Esophagus squamous epithelium (tissue), 5 donors: ENCODE measurements at regions not wholly inside any gene's neighbourhood (a gene's known extent, or its start where the extent isn't known, plus 50 kb on each side); places are given as distances from the start of the nearest gene placed in this dataset.
"Not testable (repeated sequence)": the region's sequence is repeated elsewhere in the genome, so short reads cannot be mapped to it uniquely, and the experiment has no call there.

ENCODE experiments used
- DNase-seq: peaks from one replicate; lab custom pipeline; 2025; lab: John Stamatoyannopoulos, UW
- H3K27ac ChIP-seq, 4 donors: fragments of 200-600 bp; sonication (generic); one replicate each; pipeline ENCODE4 v1.5.1; 2016 to 2019; ENCODE audit warnings: mild to moderate bottlenecking in 1 of 4
- H3K27me3 ChIP-seq, 4 donors: fragments of 200-600 bp; sonication (generic); 1 replicate in 3 of 4; 2 replicates in 1 of 4; pipeline versions ENCODE4 v1.5.1 to v1.6.0; 2017 to 2021; ENCODE audit warnings: antibody characterized with exemption in 1 of 4
- H3K36me3 ChIP-seq, 3 donors: fragments of 200-600 bp; sonication (generic); one replicate each; pipeline ENCODE4 v1.5.1; 2016 to 2019
- H3K4me1 ChIP-seq, 3 donors: fragments of 200-600 bp; sonication (generic); one replicate each; pipeline ENCODE4 v1.5.1; 2017 to 2019
- H3K4me3 ChIP-seq, 4 donors: fragments of 200-600 bp; sonication (generic); 1 replicate in 3 of 4; 2 replicates in 1 of 4; pipeline ENCODE4 v1.5.1; 2016 to 2019; ENCODE audit warnings: mild to moderate bottlenecking in 2 of 4, moderate library complexity in 1 of 4
- H3K9me3 ChIP-seq, 3 donors: fragments of 200-600 bp; sonication (generic); one replicate each; pipeline ENCODE4 v1.5.1; 2016 to 2019
- CTCF ChIP-seq, 6 experiments: fragments of 450-650 bp in 4 of 6; fragments of 200-600 bp in 2 of 6; sonication (generic) in 2 of 6; IDR thresholded peaks; one replicate each; pipeline ENCODE4 v1.5.1; 2016 to 2019; ENCODE audit warnings: antibody characterized with exemption in 6 of 6, mild to moderate bottlenecking in 4 of 6, moderate library complexity in 4 of 6
- POLR2A ChIP-seq, 4 donors: fragments of 450-650 bp; IDR thresholded peaks; one replicate each; pipeline ENCODE4 v1.6.1; 2017; ENCODE audit warnings: antibody characterized with exemption in 4 of 4, mild to moderate bottlenecking in 4 of 4, moderate library complexity in 3 of 4
- WGBS, 2 donors: methylation state at CpG; one replicate each; pipeline ENCODE4 v1.1.5; 2018; 5-methylcytosine and 5-hydroxymethylcytosine counted together
- intact Hi-C: fragments of 100-400 bp; cut with DNase I; formaldehyde crosslinking; loops from one replicate; pipeline ENCODE4 v1.15.0; 2022
- donor health status: DM: yes; HTN: yes; CAD: no.

GRCh38 chrX:829145-829544, 198.6 kb downstream of the SHOX start:
- Histone ChIP-seq H3K27ac (no peak overlapping the region), H3K9me3 (peaks cover 0 to 13% (median 0%) of the 10 kb centered on the region in 3 donors), H3K4me1 (no peaks in the 10 kb centered on the region), H3K36me3 (no peaks in the 10 kb centered on the region), H3K27me3 (no peaks in the 10 kb centered on the region), H3K4me3 (no peak overlapping the region)
- no peak for DNase-seq
- TF ChIP-seq CTCF (IDR thresholded peaks at IDR 0.05) = no peak
- no peak for TF ChIP-seq POLR2A (IDR thresholded peaks at IDR 0.05)
- intact Hi-C loops = no loop called here
- 59 to 70% methylated on average over 3 of the region's 3 CpGs for WGBS, 2 donors

DNA sequence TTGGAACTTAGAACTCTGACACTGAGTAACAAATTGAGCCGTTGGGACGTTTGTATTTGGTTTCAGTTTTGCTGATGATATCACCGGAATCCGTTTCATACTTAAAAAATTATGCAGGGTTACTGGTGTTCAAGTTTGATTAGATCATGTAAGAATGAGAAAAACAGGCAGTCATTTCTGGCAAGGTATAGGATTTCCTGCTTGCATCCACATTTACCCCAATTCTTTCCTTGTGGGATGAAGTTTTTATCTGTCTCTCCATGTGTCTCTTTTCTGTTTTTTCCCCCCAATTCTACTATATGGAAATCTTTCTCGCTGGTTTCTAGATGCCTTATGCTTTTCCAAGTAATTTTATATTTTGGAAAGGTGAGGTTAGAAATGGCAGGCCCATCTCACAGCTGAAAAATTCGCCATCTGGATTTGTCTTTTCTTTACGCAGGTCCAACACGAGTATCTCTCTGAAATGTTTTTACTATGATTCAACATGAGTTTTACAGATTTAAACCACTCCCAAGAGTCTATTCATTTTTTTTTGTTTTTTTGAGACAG, 197.9 kb downstream of the SHOX start:
- no peak for TF ChIP-seq POLR2A (IDR thresholded peaks at IDR 0.05)
- no peak for TF ChIP-seq CTCF (IDR thresholded peaks at IDR 0.05)
- Histone ChIP-seq H3K36me3 (no peaks in the 10 kb centered on the region), H3K27ac (no peak overlapping the region), H3K9me3 (peaks cover 0 to 13% (median 0%) of the 10 kb centered on the region in 3 donors), H3K27me3 (no peaks in the 10 kb centered on the region), H3K4me1 (no peaks in the 10 kb centered on the region), H3K4me3 (no peak overlapping the region)
- WGBS, 2 donors = 70 to 73% methylated on average over 8 of the region's 8 CpGs
- intact Hi-C loops = no loop called here
- no peak for DNase-seq

DNA sequence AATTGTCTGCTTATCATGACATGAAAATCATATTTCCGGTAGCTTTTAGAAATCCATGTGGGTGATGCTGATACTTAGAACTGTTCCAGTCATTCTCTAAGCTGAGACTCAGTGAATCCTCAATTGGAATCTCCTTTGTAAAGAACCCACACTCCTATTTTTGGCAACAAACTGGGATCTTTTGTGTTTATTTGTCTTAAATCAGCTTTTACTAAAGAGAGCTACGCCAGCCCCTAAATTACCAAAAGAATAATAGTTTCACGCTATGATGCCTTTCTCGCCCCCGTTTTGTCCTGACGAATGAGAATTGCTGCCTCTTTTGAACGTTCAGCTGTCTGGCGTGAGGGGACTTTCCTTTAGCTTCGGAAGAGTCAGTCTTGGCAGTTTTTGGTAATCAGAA, 195.9 kb downstream of the SHOX start:
- Histone ChIP-seq H3K4me3 (no peak overlapping the region), H3K27me3 (no peaks in the 10 kb centered on the region), H3K9me3 (peaks cover 0 to 3% (median 0%) of the 10 kb centered on the region in 3 donors), H3K36me3 (no peaks in the 10 kb centered on the region), H3K27ac (no peak overlapping the region), H3K4me1 (no peaks in the 10 kb centered on the region)
- intact Hi-C loops = no loop called here
- no peak for DNase-seq
- WGBS, 2 donors = 36 to 42% methylated on average over 9 of the region's 9 CpGs
- TF ChIP-seq CTCF (IDR thresholded peaks at IDR 0.05) = no peak
- TF ChIP-seq POLR2A (IDR thresholded peaks at IDR 0.05) = no peak

- Histone ChIP-seq H3K36me3 (no peaks in the 10 kb centered on the region), H3K4me1 (no peaks in the 10 kb centered on the region), H3K9me3 (no peaks in the 10 kb centered on the region), H3K27me3 (no peaks in the 10 kb centered on the region), H3K4me3 (no peak overlapping the region), H3K27ac (no peak overlapping the region)
- TF ChIP-seq POLR2A (IDR thresholded peaks at IDR 0.05) = no peak
- no peak for TF ChIP-seq CTCF (IDR thresholded peaks at IDR 0.05)
- intact Hi-C loops = no loop called here
- no peak for DNase-seq
- WGBS, 2 donors = 50 to 58% methylated on average over 11 of the region's 11 CpGs
These were observed 195.4 kb downstream of the SHOX start for GRCh38 chrX:825991-826390.

- H3K4me1 ChIP-seq, H3K27ac ChIP-seq, intact Hi-C loops, H3K36me3 ChIP-seq, H3K4me3 ChIP-seq, H3K9me3 ChIP-seq, H3K27me3 ChIP-seq, DNase-seq: not testable (repeated sequence)
- WGBS, 2 donors = 95 to 100% methylated on average over 1 of the region's 1 CpG
These were observed 192.5 kb downstream of the SHOX start for GRCh38 chrX:823073-823472.
